Amniotic stem cell (primary cell): ENCODE measurements at regions not wholly inside any gene's neighbourhood (a gene's known extent, or its start where the extent isn't known, plus 50 kb on each side); places are given as distances from the start of the nearest gene placed in this dataset.

Source experiments
- DNase-seq: peaks from one replicate; lab custom pipeline; 2025; lab: John Stamatoyannopoulos, UW

DNA sequence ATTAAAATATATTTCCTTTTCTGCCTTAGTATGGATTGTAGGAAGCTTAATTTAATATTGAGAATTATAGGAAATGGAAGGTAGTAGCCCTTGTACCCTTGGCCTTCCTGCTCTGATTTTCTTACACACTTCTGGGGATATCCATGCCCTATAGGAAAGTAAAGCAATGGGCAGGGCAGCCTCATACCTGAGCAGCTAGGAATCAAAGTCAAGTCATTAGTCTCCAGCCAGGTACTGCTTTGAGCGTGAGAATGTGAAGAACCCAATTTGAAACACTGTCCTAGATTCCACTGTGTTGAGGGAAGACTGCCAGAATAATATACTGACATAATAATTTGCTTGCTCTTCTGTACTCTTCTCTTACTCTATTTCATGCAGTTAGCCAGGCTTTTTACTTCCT lies 51.0 kb upstream of the L3MBTL3 start:
- DNase-seq = no peak

- DNase-seq = no peak
These were observed 52.3 kb upstream of the L3MBTL3 start for GRCh38 chr6:129966125-129966524.

GRCh38 chr6:129965096-129965495 lies 53.3 kb upstream of the L3MBTL3 start:
- no peak for DNase-seq

GRCh38 chr6:129959358-129959930 lies 58.9 kb upstream of the L3MBTL3 start:
- DNase-seq = no peak

DNA sequence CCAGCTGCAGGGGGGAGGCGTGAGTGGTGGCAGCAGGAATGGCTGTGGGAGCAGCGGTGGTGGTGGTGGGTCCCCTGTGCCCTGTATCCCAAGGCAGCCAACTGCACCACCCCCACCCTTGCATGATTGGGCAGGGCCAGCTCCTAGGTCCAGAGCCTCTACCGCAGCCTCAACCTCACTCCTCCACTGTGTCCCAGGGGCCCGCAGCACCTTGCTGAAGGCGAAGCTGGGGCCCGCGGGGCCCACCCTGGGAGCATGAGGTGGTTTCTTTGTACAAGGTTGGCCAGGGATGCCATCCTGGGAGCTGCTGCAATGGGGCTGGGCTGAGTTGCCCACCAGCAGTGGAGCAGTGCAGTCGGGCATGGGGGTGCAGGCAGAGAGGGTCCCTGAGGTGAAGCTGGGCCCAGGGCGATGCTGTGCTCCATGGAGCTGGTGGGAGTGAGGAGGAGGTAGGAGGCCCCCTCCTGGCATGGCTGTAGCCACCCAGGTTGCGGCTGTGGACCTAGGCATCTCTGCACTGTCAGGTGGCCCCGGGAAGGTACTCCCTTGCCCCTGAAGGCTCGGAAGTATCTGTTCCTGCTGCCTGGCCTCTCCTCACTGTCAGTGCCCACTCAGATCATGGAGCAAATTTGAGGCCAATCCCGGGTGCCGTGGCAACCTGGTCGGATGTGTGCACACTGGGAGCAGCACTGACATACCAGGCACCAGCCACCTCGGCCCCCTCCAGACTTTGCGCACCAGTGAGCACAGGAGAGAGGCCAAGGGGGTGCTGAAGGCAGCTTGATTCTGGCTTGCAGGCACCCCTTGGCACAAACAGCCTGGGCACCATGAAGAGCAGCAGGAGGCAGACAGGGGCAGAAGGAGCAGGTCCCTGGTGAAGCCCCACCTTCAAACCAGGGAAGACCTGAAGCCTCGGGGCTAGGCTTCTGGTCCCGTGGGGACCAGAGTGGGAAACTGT lies 60.2 kb upstream of the L3MBTL3 start:
- DNase-seq = no peak

DNA sequence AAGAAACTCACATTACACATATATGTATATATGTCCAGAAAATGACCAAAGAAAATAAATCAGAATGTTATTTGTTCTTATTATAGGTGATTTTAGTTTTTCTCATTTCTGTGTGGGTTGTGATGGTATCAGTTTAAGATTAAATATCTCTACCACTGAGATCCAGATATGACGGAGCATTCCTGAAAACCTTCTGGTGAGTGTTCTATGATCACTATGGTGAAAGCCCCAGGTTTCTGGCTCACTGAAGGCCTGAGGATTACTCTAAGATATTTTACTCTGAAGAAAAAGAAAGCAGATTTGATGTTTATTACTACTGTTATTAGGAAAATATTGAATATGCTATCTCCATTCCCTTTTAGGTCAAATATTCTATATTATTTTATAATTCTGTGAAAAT lies 62.8 kb upstream of the L3MBTL3 start:
- DNase-seq = no peak

GRCh38 chr6:129954749-129955431 lies 63.5 kb upstream of the L3MBTL3 start:
- no peak for DNase-seq

DNA sequence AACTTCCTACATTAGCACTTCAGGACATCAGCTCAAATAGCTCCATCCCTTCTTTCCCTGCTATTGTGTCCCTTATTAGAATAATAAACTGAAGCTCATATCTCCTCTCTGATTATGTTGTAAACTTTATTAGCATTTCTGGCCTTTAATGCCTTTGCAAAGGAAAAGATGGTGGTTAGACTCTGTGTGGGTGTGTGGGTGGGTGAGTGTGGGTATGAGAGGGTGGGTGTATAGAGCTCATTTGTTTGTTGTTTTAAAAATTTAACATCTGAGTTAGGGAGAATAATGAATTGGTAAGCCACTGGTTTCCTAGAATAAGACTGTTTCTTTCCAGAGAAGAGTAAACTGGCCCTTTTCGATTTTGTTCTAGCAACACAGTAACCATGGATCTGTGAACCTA lies 70.6 kb upstream of the L3MBTL3 start:
- DNase-seq = no peak

DNA sequence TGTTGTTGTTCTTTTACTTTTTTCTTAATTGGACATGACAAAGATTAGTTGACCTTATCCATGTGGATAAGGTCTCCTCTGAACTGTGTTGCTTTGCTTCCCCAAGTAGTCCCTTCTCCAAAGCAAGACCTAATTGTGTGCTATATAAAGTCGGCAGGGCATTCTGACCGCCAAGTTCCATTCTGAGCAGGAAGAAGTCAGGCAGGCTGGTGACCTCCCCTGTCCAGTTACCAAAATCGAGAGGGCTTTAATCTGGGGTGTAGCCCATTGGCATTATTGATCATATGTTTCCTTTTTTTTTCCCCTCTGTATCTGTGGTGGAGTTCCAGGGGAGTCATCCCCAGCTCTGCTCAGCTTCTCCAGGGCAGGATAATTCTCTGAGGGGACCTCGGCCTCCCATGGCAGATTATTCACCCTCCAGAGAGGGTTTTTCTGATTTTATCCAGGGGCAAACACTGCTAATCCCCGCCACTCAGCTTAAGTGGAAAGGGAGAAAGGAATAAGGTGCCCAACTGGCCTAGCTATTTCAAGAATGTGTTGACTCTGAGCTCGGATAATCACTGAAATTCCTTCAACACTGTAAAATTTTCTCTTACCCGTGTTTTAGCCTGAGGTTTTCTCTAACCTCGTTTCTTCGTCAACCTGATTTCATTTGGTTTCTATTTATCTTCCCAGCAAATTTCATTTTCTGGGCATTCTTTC lies 71.8 kb upstream of the L3MBTL3 start:
- DNase-seq = no peak

- no peak for DNase-seq
These were observed 74.6 kb upstream of the L3MBTL3 start for GRCh38 chr6:129943637-129944271.

DNA sequence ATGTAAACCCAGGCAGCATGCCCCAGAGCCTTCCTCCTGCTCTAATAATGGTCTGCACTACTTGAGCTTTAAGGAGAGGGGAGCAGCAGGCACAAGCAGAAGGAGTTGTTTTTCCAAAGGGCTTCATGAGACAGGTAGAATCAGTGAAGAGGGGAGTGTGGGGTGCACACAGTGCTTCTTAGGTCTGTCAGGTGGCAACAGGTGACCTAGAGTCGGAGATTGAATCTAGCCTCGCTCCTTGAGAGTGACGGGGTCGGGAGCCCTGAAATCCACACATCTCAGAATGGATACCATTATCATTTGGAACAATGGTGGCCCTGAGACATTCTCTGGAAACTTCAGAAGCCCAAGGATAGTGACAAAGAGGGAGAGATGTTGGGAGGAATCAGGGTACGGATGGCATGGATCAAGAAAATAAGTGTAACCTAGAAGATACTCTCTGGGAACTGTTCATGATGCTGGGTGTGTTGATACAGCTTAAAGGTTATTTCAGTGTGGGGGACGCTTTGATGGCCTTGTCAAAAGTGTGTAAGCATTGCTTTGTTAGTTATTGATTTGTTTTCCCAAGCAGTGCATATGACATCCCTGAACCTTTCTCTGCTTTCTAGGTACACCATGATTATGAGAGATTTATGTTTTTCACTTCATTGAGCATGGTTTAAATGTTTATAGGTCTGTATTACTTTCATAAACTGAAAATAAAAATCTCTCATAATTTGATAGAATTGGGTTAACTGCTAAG lies 77.8 kb upstream of the L3MBTL3 start:
- DNase-seq = no peak

GRCh38 chr6:129938249-129939020 lies 77.3 kb upstream of the TMEM244 start:
- no peak for DNase-seq

DNA sequence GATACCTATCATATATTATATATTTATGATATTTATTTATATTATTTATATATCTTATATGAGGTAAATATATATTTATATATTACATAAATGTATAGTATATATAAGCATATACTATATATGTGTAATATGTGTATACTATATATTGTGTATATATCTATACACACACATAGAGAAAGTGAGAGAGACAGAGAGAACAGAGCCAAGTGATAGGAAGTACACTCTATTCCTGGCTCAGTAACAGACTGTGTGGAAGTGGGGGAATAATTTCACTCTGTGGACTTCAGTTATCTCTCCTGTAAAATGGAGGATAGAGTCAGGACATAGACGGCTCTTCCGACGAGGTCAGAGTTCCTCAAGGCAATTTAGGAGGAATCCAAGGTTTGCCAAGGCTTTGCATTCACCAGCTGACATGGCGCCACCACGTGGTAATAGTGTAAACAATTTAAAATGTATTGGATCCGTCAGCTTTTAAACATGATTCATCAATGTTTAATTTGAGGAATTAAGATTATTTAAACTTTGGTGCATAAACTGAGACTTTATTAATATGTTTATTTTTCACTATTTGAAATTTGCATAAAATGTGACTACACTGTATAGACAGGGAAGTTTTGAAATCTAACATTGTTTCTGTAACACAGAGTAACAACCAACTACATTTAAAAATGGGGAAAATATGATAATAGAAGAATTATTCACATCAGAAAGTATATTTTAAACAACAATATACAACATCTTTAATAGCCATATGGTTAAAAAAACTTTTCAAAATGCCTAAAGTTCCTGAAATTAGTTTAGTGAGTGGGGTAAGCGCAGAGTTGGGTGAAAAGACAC lies 75.4 kb upstream of the TMEM244 start:
- DNase-seq = peak; percentile 70

- no peak for DNase-seq
These were observed 71.2 kb upstream of the TMEM244 start for GRCh38 chr6:129932321-129932720.

DNA sequence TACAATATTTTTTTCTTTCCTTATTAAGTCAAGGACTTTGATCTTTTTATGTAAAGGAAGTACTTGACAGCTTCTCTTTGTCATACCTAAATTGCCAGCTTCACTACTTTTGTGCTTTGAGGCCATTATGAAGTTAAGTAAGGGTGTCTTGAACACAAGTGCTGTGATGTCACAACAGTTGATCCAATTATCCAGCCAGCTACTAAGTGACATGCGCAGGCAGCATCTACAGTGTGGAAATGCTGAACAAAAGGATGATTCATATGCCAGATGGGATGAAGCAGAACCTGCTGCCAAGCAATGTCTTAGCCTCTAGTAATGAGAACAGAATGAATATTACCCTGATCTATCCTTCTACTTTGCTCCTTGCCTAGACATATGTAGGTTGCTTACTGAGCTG lies 68.3 kb upstream of the TMEM244 start:
- DNase-seq = peak; percentile 59

DNA sequence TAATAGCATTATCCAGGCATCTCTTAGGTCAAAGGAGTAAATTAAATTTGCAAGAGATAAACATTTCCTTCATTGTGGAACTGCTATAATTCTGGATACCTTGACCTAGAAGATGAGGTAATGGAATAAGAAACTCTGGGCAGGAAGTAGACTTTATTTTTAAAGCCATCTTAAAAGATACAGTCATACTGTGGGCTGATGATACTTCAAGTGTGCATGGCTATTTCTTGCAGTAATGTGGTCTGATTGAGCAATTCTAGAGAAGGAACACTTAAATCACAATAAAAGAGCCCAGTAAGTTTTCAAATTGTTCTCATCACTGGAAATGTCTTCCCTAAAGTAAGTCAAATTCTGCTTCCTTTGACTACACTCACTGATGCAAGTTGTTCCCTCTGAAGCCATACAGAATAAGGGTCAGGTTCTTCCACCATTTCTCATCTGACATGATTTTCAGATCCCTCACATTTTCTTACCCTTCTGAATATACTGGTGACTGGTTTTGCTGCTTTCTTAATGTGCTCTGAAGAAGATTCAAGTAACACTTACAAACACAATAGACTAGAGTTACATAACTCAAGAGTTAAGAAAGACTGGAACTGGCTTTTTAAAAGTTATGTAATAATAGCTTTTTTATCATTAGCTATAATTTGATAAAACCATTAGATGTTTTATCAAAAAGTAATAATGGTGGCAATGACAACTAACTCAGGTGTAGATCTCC lies 62.6 kb upstream of the TMEM244 start:
- DNase-seq = no peak

GRCh38 chr6:129921169-129921817 lies 60.2 kb upstream of the TMEM244 start:
- DNase-seq = no peak

GRCh38 chr6:129920103-129920798 lies 59.1 kb upstream of the TMEM244 start:
- peak; percentile 18 for DNase-seq
